ENCODE measurements at regions not wholly inside any gene's neighbourhood (a gene's known extent, or its start where the extent isn't known, plus 50 kb on each side); places are given as distances from the start of the nearest gene placed in this dataset.

- no peak overlapping the region for H2AFZ ChIP-seq (ENCODE audit: low read length)
- TF ChIP-seq CTCF (IDR thresholded peaks at IDR 0.05; ENCODE audit: low read length), result no peak
- H3K9ac ChIP-seq (ENCODE audit: low read length), result no peak overlapping the region
- H3K9me3 ChIP-seq (ENCODE audit: low read length), result no peaks in the 10 kb centered on the region
- H3K79me2 ChIP-seq (ENCODE audit: insufficient read depth, low read length), result no peaks in the 10 kb centered on the region
- no peak overlapping the region for H3K27ac ChIP-seq (ENCODE audit: low read depth, low read length, poor library complexity, severe bottlenecking)
- H4K20me1 ChIP-seq (ENCODE audit: insufficient read depth, low read length), result no peaks in the 10 kb centered on the region
- no peaks in the 10 kb centered on the region for H3K9me2 ChIP-seq (ENCODE audit: low read depth, low read length)
- H3K4me3 ChIP-seq (ENCODE audit: low read depth, low read length, poor library complexity, severe bottlenecking), result no peak overlapping the region
- no peaks in the 10 kb centered on the region for H3K36me3 ChIP-seq (ENCODE audit: insufficient read depth, low read length)
- no peaks in the 10 kb centered on the region for H3K27me3 ChIP-seq (ENCODE audit: insufficient read depth, low read length)
- H3K4me1 ChIP-seq (ENCODE audit: insufficient read depth, low read length, severe bottlenecking), result no peaks in the 10 kb centered on the region
- H3F3A ChIP-seq (ENCODE audit: insufficient read depth, low read length), result no peaks in the 10 kb centered on the region
- no peak overlapping the region for H3K4me2 ChIP-seq (ENCODE audit: low read length)
Observed at GRCh38 chr6:126429866-126430265, 90.0 kb downstream of the CENPW start.

GRCh38 chr6:126432564-126432963, 92.6 kb downstream of the CENPW start:
- Histone ChIP-seq H3K27ac (ENCODE audit: low read depth, low read length, poor library complexity, severe bottlenecking) (no peak overlapping the region), H3K36me3 (ENCODE audit: insufficient read depth, low read length) (no peaks in the 10 kb centered on the region), H3K4me1 (ENCODE audit: insufficient read depth, low read length, severe bottlenecking) (no peaks in the 10 kb centered on the region), H3K9me3 (ENCODE audit: low read length) (no peaks in the 10 kb centered on the region), H3K9ac (ENCODE audit: low read length) (no peak overlapping the region), H3F3A (ENCODE audit: insufficient read depth, low read length) (no peaks in the 10 kb centered on the region), H2AFZ (ENCODE audit: low read length) (no peak overlapping the region), H3K27me3 (ENCODE audit: insufficient read depth, low read length) (no peaks in the 10 kb centered on the region), H3K4me3 (ENCODE audit: low read depth, low read length, poor library complexity, severe bottlenecking) (no peak overlapping the region), H3K79me2 (ENCODE audit: insufficient read depth, low read length) (no peaks in the 10 kb centered on the region), H3K9me2 (ENCODE audit: low read depth, low read length) (no peaks in the 10 kb centered on the region), H4K20me1 (ENCODE audit: insufficient read depth, low read length) (no peaks in the 10 kb centered on the region), H3K4me2 (ENCODE audit: low read length) (no peak overlapping the region)
- TF ChIP-seq CTCF (IDR thresholded peaks at IDR 0.05; ENCODE audit: low read length) (no peak), EZH2 (IDR thresholded peaks at IDR 0.05; ENCODE audit: borderline replicate concordance, low read length) (no peak)

- Histone ChIP-seq H2AFZ (ENCODE audit: low read length) (no peak overlapping the region), H4K20me1 (ENCODE audit: insufficient read depth, low read length) (no peaks in the 10 kb centered on the region), H3K4me2 (ENCODE audit: low read length) (no peak overlapping the region), H3F3A (ENCODE audit: insufficient read depth, low read length) (no peaks in the 10 kb centered on the region), H3K9me3 (ENCODE audit: low read length) (no peaks in the 10 kb centered on the region), H3K4me1 (ENCODE audit: insufficient read depth, low read length, severe bottlenecking) (no peaks in the 10 kb centered on the region), H3K4me3 (ENCODE audit: low read depth, low read length, poor library complexity, severe bottlenecking) (no peak overlapping the region), H3K9me2 (ENCODE audit: low read depth, low read length) (no peaks in the 10 kb centered on the region), H3K9ac (ENCODE audit: low read length) (no peak overlapping the region), H3K27ac (ENCODE audit: low read depth, low read length, poor library complexity, severe bottlenecking) (no peak overlapping the region), H3K79me2 (ENCODE audit: insufficient read depth, low read length) (no peaks in the 10 kb centered on the region), H3K36me3 (ENCODE audit: insufficient read depth, low read length) (no peaks in the 10 kb centered on the region), H3K27me3 (ENCODE audit: insufficient read depth, low read length) (no peaks in the 10 kb centered on the region)
- TF ChIP-seq EZH2 (IDR thresholded peaks at IDR 0.05; ENCODE audit: borderline replicate concordance, low read length) (no peak), CTCF (IDR thresholded peaks at IDR 0.05; ENCODE audit: low read length) (no peak)
Observed at GRCh38 chr6:126433927-126434326, 94.0 kb downstream of the CENPW start.

Measured in OCI-LY1 (cell line).